ENCODE measurements at regions not wholly inside any gene's neighbourhood (a gene's known extent, or its start where the extent isn't known, plus 50 kb on each side); places are given as distances from the start of the nearest gene placed in this dataset.
A peak's percentile ranks its signal among the peaks of the same experiment; 100 is the strongest.

DNA sequence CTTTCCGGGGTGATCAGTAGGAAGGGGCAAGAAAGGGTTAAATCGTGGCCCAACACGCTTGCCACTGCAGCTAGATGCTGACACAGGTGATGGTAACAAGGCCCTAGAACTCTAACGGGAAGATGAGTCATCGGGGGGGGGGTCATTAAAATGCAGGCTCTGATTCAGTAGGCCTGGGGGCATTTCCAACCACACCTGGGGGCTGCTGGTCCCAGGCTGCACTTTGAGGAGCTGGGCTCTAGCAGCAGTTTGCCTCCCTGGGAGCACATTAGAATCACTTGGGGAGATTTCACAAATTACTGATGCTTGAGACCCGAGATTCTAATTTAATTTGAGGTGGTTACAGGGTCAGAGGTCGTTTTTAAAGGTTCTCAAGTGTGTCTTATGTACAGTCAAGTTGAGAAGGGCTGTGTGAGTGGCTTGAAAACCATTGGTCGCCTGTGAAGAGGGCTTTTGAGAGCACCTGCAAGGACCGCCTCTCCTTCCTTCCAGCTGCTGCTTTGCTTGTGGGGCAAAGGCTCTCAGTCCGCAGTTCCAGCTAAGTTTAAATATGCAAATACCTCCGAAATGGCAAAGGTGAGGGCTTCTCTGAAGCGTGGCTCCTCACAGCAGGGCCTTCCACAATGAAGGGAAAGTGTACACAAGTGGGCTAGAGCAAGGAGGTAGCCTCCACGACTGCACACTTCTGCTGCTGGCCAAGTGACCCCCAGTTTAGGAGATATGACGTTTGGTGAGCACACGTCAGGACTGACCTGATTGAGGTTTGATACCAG lies 84.2 kb upstream of the KCNK12 start:
- H3K4me3 ChIP-seq (ENCODE audit: low read depth, low read length) = no peak overlapping the region
- TF ChIP-seq, protein P1, sequence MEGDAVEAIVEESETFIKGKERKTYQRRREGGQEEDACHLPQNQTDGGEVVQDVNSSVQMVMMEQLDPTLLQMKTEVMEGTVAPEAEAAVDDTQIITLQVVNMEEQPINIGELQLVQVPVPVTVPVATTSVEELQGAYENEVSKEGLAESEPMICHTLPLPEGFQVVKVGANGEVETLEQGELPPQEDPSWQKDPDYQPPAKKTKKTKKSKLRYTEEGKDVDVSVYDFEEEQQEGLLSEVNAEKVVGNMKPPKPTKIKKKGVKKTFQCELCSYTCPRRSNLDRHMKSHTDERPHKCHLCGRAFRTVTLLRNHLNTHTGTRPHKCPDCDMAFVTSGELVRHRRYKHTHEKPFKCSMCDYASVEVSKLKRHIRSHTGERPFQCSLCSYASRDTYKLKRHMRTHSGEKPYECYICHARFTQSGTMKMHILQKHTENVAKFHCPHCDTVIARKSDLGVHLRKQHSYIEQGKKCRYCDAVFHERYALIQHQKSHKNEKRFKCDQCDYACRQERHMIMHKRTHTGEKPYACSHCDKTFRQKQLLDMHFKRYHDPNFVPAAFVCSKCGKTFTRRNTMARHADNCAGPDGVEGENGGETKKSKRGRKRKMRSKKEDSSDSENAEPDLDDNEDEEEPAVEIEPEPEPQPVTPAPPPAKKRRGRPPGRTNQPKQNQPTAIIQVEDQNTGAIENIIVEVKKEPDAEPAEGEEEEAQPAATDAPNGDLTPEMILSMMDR (IDR thresholded peaks at IDR 0.05; ENCODE audit: low read depth, low read length) = no peak

DNA sequence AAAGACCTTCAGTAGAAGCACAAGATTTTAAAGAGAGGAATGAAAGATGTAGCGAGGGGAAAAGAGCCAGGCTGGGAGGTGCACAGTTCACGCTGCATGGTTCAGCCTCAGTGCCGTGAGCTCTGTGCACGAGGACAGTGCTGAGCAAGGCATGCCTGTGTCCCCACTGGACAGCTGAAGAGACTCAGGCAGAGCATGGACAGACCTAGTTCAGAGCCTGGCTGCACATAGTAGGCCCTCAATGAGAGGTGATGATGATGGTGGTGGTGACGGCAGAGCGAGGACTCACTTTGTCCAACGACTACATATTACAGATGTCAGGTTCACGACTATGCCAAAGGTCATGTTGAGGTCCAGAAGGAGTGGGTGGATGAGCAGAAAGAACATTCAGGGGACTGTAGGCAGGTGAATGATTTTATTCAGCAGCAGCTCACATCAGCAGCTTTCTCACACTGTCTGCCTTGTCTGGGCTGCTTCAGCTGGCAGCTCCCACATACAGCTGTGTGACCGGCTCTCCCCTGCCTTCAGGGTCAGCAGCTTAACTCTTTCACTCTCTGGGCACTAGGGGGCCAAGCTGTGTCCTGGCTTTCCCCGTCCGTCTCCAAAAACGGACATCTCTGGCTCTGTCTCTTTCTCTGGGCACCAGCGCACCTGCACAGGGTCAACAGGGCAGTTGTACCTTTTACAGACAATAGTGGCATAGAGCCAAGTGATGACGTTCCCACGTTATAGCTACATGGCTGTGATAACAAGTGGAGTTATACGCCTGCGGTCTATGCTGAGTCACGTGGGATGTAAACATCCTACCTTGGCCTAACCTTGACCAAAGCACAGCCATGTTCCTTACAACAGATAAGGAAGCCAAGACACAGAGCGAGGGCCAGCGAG lies 83.4 kb upstream of the KCNK12 start:
- no peak overlapping the region for H3K4me3 ChIP-seq (ENCODE audit: low read depth, low read length)
- TF ChIP-seq, protein P1 (IDR thresholded peaks at IDR 0.05; ENCODE audit: low read depth, low read length) = peak; percentile 41; the same call in 1 of the 2 replicates

GRCh38 chr2:47653036-47653435 lies 82.3 kb upstream of the KCNK12 start:
- TF ChIP-seq, protein P1 (IDR thresholded peaks at IDR 0.05; ENCODE audit: low read depth, low read length) = no peak

GRCh38 chr2:47652061-47652690 lies 81.4 kb upstream of the KCNK12 start:
- TF ChIP-seq, protein P1 (IDR thresholded peaks at IDR 0.05; ENCODE audit: low read depth, low read length) = no peak
- H3K4me3 ChIP-seq (ENCODE audit: low read depth, low read length) = no peak overlapping the region

More at GRCh38 chr2:47653036-47653435, 82.3 kb upstream of the KCNK12 start:
- H3K4me3 ChIP-seq (ENCODE audit: low read depth, low read length) = no peak overlapping the region

- no peak overlapping the region for H3K4me3 ChIP-seq (ENCODE audit: low read depth, low read length)
- TF ChIP-seq, protein P1 (IDR thresholded peaks at IDR 0.05; ENCODE audit: low read depth, low read length) = no peak
Measured at GRCh38 chr2:47651296-47651695, 80.5 kb upstream of the KCNK12 start.

GRCh38 chr2:47650001-47650535 lies 79.3 kb upstream of the KCNK12 start:
- no peak overlapping the region for H3K4me3 ChIP-seq (ENCODE audit: low read depth, low read length)
- TF ChIP-seq, protein P1 (IDR thresholded peaks at IDR 0.05; ENCODE audit: low read depth, low read length) = no peak

Measured in WI38 (cell line).